GM12891 (cell line): ENCODE measurements at regions not wholly inside any gene's neighbourhood (a gene's known extent, or its start where the extent isn't known, plus 50 kb on each side); places are given as distances from the start of the nearest gene placed in this dataset.

Source experiments
- POLR2A ChIP-seq: IDR thresholded peaks from 2 replicates; pipeline ENCODE4 v1.6.1; 2011; ENCODE audit warnings: low read depth, low read length, control low read depth
- POLR2AphosphoS5 ChIP-seq: IDR thresholded peaks from 2 replicates; pipeline ENCODE4 v1.6.1; 2011; ENCODE audit warnings: low read depth, low read length, control low read depth
- POU2F2 ChIP-seq: IDR thresholded peaks from 2 replicates; pipeline ENCODE4 v1.6.1; 2011; ENCODE audit warnings: low read depth, mild to moderate bottlenecking, control low read depth, low read length, moderate library complexity
- TAF1 ChIP-seq: IDR thresholded peaks from 2 replicates; pipeline ENCODE4 v1.6.1; 2011; ENCODE audit warnings: low read depth, low read length, control low read depth

- no peak for TF ChIP-seq TAF1
- TF ChIP-seq POLR2A, result no peak
- no peak for TF ChIP-seq POLR2AphosphoS5
- no peak for TF ChIP-seq POU2F2
These were observed 81.6 kb upstream of the SCAF8 start for GRCh38 chr6:154651656-154652055.
